ENCODE measurements at regions not wholly inside any gene's neighbourhood (a gene's known extent, or its start where the extent isn't known, plus 50 kb on each side); places are given as distances from the start of the nearest gene placed in this dataset.
"Not testable (repeated sequence)": the region's sequence is repeated elsewhere in the genome, so short reads cannot be mapped to it uniquely, and the experiment has no call there.

DNA sequence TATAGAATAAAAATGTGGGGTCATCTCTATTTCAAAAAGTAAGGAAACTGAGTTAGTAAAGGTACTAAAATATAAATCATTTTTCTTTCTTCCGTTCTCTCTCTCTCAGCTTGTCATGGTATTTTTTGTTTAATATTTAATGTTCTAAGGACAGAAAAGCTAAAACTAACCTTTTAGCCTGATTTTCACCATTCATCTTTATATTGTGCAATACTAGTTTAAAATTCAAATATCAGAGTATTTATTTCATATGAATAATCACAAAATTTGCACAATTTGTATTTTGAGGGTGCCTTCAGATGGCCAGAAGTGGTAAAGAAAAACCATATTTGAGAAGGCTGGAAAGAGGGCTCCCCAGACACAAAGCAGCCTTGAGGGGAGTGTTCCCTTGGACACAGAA is 197.6 kb upstream of the AR start:
- Histone ChIP-seq H3K9me3 (no peaks in the 10 kb centered on the region), H3K4me1 (no peaks in the 10 kb centered on the region), H3K27ac (no peak overlapping the region), H3K36me3 (no peaks in the 10 kb centered on the region), H3K4me3 (no peak overlapping the region), H3K27me3 (no peaks in the 10 kb centered on the region)
- DNase-seq: no peak
- in situ Hi-C loops (cut with MboI; ENCODE audit: low sequenced_read_pairs in 4 of 4): no loop called here
- no peak for TF ChIP-seq POLR2A (IDR thresholded peaks at IDR 0.05)
- TF ChIP-seq, protein P1, sequence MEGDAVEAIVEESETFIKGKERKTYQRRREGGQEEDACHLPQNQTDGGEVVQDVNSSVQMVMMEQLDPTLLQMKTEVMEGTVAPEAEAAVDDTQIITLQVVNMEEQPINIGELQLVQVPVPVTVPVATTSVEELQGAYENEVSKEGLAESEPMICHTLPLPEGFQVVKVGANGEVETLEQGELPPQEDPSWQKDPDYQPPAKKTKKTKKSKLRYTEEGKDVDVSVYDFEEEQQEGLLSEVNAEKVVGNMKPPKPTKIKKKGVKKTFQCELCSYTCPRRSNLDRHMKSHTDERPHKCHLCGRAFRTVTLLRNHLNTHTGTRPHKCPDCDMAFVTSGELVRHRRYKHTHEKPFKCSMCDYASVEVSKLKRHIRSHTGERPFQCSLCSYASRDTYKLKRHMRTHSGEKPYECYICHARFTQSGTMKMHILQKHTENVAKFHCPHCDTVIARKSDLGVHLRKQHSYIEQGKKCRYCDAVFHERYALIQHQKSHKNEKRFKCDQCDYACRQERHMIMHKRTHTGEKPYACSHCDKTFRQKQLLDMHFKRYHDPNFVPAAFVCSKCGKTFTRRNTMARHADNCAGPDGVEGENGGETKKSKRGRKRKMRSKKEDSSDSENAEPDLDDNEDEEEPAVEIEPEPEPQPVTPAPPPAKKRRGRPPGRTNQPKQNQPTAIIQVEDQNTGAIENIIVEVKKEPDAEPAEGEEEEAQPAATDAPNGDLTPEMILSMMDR (IDR thresholded peaks at IDR 0.05 in 4 of 5, conservative IDR thresholded peaks at IDR 0.05 in 1 of 5): no peak
- intact Hi-C loops (cut with DNase I; ENCODE audit: low total_unique reads): no loop called here
- no peak for ATAC-seq

DNA sequence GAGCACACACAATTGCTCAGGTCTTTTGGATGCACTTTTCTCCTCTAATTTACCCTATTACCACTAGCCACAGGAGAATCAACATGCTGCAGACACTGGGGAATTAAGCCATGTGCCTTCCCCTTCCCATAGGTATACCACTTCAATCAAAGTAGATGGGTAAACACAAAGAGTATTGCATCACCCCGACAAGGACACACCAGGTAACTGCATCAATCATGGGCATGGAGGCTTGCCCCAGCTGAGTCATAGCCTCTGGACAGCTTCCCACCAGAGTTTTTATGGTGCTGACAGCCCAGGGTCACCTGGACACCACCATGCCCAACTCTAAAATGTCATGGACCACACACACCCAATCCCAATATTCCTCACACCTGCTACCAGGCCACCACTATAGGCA is 197.2 kb upstream of the AR start:
- Histone ChIP-seq H3K4me1 (no peaks in the 10 kb centered on the region), H3K27ac (no peak overlapping the region), H3K4me3 (no peak overlapping the region), H3K36me3 (no peaks in the 10 kb centered on the region), H3K9me3 (no peaks in the 10 kb centered on the region), H3K27me3 (no peaks in the 10 kb centered on the region)
- TF ChIP-seq POLR2A (IDR thresholded peaks at IDR 0.05): no peak
- TF ChIP-seq, protein P1 (IDR thresholded peaks at IDR 0.05 in 4 of 5, conservative IDR thresholded peaks at IDR 0.05 in 1 of 5): no peak
- DNase-seq (no peak), ATAC-seq (no peak)
- intact Hi-C loops (cut with DNase I; ENCODE audit: low total_unique reads): no loop called here
- in situ Hi-C loops (cut with MboI; ENCODE audit: low sequenced_read_pairs in 4 of 4): no loop called here

DNA sequence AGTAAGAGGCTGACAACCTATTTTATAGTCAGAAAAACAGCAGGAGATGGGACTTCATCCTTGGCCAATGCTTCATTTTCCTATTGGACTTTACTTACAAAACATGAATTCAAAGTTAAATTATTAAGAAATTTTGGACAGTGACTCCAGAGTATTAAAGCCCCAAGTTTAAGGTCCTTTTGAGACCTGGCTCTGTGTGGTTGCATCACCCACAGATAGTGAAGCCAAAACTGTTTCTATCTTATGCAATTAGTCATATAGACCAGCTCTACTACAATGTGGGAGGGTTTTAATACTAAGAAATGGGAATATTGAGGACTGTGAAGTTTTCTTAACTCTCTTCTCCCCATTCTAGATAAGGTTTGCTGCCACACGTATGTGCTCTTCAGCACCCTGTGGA is 196.7 kb upstream of the AR start:
- no peak for ATAC-seq
- no peaks in the 10 kb centered on the region for H3K9me3 ChIP-seq
- in situ Hi-C loops (cut with MboI; ENCODE audit: low sequenced_read_pairs in 4 of 4) (no loop called here), intact Hi-C loops (cut with DNase I; ENCODE audit: low total_unique reads) (no loop called here)
- H3K27ac ChIP-seq: no peak overlapping the region
- H3K36me3 ChIP-seq: no peaks in the 10 kb centered on the region
- no peak overlapping the region for H3K4me3 ChIP-seq
- TF ChIP-seq POLR2A (IDR thresholded peaks at IDR 0.05): no peak
- TF ChIP-seq, protein P1 (IDR thresholded peaks at IDR 0.05 in 4 of 5, conservative IDR thresholded peaks at IDR 0.05 in 1 of 5): no peak
- H3K27me3 ChIP-seq: no peaks in the 10 kb centered on the region
- no peak for DNase-seq
- no peaks in the 10 kb centered on the region for H3K4me1 ChIP-seq

DNA sequence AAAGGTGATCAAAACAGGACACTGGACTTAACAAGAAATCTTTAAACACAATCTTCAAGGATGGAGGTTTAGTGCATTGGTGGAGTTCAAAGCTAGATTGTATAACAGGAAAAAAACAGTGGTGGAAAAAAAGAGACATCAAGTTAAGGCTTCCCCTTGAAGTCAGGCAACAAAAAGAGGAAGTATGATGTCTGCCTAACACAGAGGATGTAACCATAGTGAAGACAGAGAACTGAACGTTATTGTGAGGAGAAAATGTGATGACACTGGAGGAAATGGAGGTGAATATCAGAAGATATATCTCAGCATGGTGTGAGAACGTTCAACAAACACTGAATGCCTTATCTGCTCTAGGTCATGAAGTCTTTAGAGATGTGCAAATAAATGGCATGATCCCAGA is 192.4 kb upstream of the AR start:
- no peak for TF ChIP-seq POLR2A (IDR thresholded peaks at IDR 0.05)
- TF ChIP-seq, protein P1 (IDR thresholded peaks at IDR 0.05 in 4 of 5, conservative IDR thresholded peaks at IDR 0.05 in 1 of 5): no peak
- H3K36me3 ChIP-seq: no peaks in the 10 kb centered on the region
- ATAC-seq (no peak), DNase-seq (no peak)
- H3K27me3 ChIP-seq: no peaks in the 10 kb centered on the region
- H3K4me1 ChIP-seq: no peaks in the 10 kb centered on the region
- H3K27ac ChIP-seq: no peak overlapping the region
- in situ Hi-C loops (cut with MboI; ENCODE audit: low sequenced_read_pairs in 4 of 4): no loop called here
- no peak overlapping the region for H3K4me3 ChIP-seq
- intact Hi-C loops (cut with DNase I; ENCODE audit: low total_unique reads): no loop called here
- H3K9me3 ChIP-seq: no peaks in the 10 kb centered on the region

DNA sequence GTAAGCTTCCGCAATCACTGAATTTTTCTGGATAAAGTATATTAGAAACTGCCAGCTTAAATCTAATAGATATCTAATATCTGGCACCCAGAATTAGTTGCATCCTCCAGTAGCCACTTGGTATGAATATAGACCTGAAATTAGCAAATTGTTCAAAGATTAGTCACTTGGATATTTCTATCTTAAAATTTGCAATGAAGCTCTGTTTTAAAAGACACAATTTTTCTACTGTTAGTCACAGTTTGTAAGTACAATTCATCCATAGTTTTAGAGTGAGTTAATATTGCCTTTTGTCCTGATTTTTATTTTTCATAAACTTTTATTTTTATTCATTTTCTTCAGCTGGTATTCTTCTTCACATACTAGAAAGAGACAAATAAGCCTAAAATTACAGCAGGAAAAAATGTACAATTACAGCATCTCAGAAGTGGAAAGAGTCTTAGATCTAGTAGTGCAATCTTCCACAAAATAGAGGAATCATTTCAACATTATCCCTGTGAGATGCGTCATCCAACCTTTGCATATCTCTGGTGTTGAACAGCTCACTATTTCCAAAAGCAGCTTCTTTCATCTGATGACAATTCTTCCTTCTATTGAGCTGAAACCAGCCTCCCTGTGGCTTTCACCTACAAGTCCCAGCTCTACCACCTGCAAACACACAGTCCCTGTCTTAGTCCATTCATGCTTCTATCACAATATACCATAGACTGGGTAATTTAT is 190.0 kb upstream of the AR start:
- H3K27ac ChIP-seq: no peak overlapping the region
- DNase-seq (no peak), ATAC-seq (no peak)
- TF ChIP-seq, protein P1 (IDR thresholded peaks at IDR 0.05 in 4 of 5, conservative IDR thresholded peaks at IDR 0.05 in 1 of 5): no peak
- no peak for TF ChIP-seq POLR2A (IDR thresholded peaks at IDR 0.05)
- no peaks in the 10 kb centered on the region for H3K9me3 ChIP-seq
- no peaks in the 10 kb centered on the region for H3K27me3 ChIP-seq
- H3K36me3 ChIP-seq: no peaks in the 10 kb centered on the region
- no peak overlapping the region for H3K4me3 ChIP-seq
- in situ Hi-C loops (cut with MboI; ENCODE audit: low sequenced_read_pairs in 4 of 4) (no loop called here), intact Hi-C loops (cut with DNase I; ENCODE audit: low total_unique reads) (no loop called here)
- no peaks in the 10 kb centered on the region for H3K4me1 ChIP-seq

DNA sequence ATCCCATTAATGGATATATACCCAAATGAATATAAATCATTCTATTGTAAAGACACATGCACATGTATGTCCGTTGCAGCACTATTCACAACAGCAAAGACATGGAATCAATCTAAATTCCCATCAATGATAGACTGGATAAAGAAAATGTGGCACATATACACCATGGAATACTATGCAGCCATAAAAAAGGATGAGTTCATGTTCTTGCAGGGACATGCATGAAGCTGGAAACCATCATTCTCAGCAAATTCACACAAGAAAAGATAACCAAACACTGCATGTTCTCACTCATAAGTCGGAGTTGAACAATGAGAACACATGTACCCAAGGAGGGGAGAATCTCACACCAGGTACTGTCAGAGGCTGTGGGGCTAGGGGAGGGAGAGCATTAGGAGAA is 182.6 kb upstream of the AR start:
- ATAC-seq; H3K36me3 ChIP-seq; intact Hi-C loops (cut with DNase I; ENCODE audit: low total_unique reads); H3K27me3 ChIP-seq; in situ Hi-C loops (cut with MboI; ENCODE audit: low sequenced_read_pairs in 4 of 4); H3K4me3 ChIP-seq; DNase-seq; H3K27ac ChIP-seq; H3K4me1 ChIP-seq: not testable (repeated sequence)
- peaks cover 0 to 11% (median 3%) of the 10 kb centered on the region in 3 donors for H3K9me3 ChIP-seq
